Epithelial cell of proximal tubule (primary cell): ENCODE measurements at regions not wholly inside any gene's neighbourhood (a gene's known extent, or its start where the extent isn't known, plus 50 kb on each side); places are given as distances from the start of the nearest gene placed in this dataset.
"Not testable (repeated sequence)": the region's sequence is repeated elsewhere in the genome, so short reads cannot be mapped to it uniquely, and the experiment has no call there.

Source experiments
- DNase-seq: peaks from one replicate; pipeline ENCODE4 v3.0.0-alpha.2; 2011; ENCODE audit warnings: low read depth
- H3K4me3 ChIP-seq: 2 replicates; pipeline ENCODE4 v1.5.1; 2011; ENCODE audit warnings: low read depth, mild to moderate bottlenecking, low read length
- CTCF ChIP-seq: conservative IDR thresholded peaks from 2 replicates; pipeline ENCODE4 v1.5.1; 2012; ENCODE audit warnings: low read depth, mild to moderate bottlenecking, low read length

DNA sequence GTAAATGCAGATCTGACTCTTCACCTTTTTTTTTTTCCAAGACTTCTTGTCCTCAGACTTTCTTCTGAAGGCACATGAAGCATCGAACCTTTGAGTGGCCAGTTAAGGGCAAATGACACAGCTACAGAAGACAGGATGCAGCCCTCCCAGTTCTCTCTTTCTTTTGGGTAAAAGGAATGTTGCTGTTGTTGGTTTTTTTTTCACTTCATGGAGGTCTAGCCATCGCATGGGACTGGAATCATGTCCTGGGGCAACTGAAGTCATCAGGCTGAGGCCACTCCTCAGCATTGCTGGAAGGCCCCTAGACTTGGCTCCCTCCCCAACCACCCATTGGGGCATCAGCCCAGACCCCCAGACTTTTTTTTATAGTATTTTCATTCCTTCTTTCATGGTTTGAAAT is 896.5 kb downstream of the SORCS1 start:
- DNase-seq = no peak
- TF ChIP-seq CTCF = no peak
- H3K4me3 ChIP-seq = no peak overlapping the region

- no peak for TF ChIP-seq CTCF
- DNase-seq = no peak
These were observed 896.9 kb downstream of the SORCS1 start for GRCh38 chr10:106267591-106267990.

GRCh38 chr10:106257432-106257831 is 907.1 kb downstream of the SORCS1 start:
- not testable (repeated sequence) for DNase-seq

More at GRCh38 chr10:106267591-106267990, 896.9 kb downstream of the SORCS1 start:
- no peak overlapping the region for H3K4me3 ChIP-seq

DNA sequence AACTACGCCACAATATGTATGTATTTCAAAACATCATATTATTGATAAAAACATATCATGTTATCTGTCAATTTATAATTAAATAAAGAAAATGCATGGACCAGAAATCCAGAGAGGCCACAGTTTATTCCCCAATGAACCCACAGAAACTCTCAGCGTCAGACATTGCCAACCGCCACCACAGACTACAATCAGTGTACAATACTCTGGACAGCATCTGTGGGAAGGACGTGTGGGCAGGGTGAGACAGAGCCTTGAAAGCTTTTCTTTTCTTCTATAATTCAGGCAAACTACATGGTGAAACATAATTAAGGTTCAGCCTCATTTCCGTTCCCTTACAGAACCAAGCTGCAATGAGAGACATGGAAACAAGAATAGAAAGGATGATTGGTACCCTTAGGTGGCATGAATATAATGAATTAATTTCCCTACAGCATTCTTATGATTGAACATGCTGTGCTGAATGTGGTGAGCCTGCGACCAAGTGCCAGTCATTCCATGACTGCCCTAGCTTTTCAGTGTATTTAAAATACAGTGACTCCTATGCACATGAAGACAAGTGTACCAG is 909.3 kb downstream of the SORCS1 start:
- H3K4me3 ChIP-seq = no peak overlapping the region
- no peak for TF ChIP-seq CTCF
- no peak for DNase-seq

More at GRCh38 chr10:106257432-106257831, 907.1 kb downstream of the SORCS1 start:
- H3K4me3 ChIP-seq = not testable (repeated sequence)

DNA sequence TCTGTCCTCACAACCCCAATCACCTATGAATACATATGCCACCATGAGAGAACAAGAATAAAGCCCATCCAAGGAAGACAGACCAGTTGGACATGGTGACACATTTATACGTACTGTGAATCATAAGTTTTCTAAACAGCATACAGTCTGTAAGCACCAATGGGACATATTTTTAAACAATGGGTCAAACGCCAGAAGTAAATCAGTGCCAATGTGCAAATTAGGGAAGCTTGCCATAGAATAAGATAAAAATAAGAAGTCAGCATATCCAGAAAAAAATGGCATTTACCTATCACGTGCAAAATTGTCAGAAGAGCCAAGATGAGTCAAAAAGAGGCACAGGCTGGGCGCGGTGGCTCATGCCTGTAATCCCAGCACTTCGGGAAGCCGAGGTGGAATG is 910.4 kb downstream of the SORCS1 start:
- no peak overlapping the region for H3K4me3 ChIP-seq
- DNase-seq = no peak
- no peak for TF ChIP-seq CTCF

- DNase-seq = no peak
- H3K4me3 ChIP-seq = no peak overlapping the region
- no peak for TF ChIP-seq CTCF
These were observed 912.0 kb downstream of the SORCS1 start for GRCh38 chr10:106252541-106252940.

DNA sequence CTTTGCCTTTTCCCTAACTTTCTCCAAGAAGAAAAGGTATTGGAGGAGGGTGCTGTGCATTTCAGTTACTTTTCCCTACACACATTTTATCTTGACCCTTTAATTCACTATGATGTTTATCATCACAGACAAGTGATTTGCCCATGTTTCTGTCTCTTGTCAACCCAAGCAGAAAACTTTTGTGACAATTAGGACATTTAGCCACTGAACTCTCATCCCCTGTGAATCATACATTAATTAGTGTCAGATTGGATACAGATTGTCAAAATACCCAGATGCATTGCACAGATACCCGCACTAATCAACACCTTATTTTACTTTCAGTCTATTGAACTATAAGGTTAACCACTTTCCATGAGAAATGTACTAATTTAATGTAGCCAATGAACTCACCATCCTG is 912.9 kb downstream of the SORCS1 start:
- no peak for TF ChIP-seq CTCF
- no peak overlapping the region for H3K4me3 ChIP-seq
- no peak for DNase-seq
